Hindlimb muscle (tissue), 1 donor: ENCODE measurements at regions not wholly inside any gene's neighbourhood (a gene's known extent, or its start where the extent isn't known, plus 50 kb on each side); places are given as distances from the start of the nearest gene placed in this dataset.

ENCODE experiments used
- DNase-seq: peaks from one replicate; pipeline ENCODE4 v3.0.0-alpha.2; 2013

DNA sequence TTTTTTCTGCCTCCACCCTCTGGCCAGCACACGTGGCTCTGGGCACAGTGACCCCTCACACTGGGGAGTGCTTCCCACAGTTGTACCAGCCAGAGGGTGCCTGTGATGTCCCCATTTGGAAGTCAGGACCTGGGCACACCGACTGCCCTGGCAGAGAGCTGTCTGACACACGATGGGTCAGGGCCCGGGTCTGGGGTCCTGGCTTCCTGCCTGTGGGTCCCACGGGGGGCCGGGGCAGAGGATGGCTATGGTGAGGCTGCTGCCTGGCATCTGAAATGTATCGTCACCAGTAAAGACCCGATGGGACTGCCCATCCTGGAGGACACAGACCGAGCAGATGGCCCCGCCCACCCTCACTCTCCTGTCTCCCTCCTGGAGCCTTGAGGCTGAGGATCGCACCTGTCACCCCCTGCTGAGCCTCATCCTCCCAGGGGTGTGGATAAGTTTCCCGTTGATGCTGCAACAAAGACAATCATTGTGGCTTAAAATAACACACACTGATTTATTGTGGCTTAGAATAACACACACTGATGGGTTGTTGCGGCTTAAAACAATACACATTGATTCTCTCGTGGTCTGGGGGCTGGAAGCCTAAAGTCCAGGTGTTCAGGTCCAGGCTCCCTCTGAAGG lies 88.8 kb upstream of the TTC34 start:
- DNase-seq = no peak

DNA sequence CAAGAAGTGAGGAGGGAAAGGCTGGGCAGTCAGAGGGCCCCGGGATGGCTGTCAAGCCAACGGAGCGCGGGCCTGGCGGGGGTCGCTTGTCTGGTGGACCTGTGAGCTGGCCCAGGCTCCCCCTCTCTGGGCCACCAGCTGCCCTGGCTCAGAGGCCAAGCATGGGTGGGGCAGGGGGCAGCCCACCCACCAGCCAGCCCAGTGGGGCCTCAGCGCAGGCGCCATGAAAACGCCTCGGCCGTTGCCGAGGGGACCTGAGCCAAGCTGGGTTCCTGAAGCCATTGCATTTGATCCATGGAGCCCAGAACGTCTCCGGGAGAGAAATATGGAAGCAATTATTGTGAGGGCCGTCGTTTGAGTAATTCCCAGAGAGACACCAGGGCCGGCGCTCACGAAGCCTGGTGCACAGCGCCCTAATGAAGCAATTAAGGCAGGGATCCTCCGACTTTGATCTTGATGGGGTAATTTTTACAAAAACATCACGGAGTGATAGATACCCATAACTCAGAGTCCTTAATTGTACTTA lies 90.5 kb upstream of the TTC34 start:
- no peak for DNase-seq

DNA sequence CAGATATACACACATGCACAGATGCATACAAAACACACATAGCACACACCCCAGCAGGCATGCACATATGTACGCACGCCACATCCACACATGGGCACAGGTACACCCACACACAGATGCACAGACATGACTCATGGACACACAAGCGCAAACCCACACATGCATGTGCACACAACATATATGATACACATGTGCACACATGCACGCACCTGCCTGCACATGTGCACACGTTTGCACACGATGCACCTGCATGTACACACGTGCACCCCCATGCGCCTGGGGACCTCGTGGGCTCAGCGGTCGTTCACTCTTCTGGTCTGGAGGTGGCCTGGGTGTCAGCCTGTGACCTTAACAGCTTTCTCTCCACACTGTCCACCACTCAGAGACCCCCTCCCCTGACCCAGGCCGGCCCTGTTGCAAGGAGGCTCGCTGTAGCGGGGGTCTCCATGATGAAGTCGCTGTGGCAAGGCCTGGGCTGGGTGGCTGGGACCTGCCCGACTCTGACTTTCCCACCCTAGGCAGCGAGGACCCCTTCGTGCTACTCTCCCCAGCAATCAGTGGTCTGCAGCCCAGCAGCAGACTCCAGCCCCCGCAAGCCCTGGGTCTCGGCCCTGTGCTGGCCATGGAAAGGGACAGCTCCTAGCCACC lies 92.1 kb upstream of the TTC34 start:
- DNase-seq = no peak

DNA sequence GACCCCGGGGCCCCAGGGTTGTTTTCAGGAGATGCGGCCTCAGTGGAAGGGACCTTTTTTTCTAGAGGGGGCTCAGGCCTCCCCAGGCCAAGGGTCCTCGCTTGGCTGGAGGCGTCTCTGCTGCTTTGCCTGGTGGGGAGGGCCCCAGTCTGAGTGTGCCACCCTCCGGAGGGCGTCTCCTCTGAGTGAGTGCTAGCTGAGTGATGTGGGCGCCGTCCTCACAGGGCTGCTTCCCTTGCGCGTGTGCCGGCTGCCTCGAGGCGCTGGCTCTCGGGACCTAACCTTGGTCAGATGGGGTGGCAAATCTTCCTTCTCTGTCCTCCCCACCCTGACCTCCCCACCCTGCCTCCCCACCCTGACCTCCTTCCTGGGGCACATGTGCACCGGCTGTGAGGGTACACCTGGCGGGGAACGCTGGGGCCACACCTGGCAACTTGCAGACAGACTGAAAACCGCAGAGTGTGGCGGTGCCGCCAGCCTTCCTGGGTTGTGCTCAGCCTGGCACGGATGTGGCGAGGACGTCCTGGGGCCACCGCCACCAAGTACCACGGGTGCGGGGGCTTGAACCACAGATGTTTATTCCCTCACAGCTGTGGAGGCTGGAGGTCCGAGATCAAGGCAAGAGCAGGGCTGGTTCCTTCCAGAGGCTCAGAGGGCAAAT lies 93.0 kb upstream of the TTC34 start:
- DNase-seq = no peak

DNA sequence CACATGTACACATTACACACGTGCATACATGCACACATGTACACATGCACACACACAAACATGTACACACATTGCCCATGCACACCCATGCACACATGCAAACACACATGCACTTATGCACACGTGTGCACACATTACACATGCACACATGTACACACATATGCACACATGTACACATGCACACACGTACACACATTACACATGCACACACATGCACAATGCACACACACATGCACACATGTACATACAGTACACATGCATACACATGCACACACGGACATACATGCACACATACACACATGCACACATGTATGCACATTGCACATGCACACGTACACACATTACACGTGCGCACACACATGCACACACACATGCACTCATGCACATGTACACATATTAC lies 95.3 kb upstream of the TTC34 start:
- no peak for DNase-seq

DNA sequence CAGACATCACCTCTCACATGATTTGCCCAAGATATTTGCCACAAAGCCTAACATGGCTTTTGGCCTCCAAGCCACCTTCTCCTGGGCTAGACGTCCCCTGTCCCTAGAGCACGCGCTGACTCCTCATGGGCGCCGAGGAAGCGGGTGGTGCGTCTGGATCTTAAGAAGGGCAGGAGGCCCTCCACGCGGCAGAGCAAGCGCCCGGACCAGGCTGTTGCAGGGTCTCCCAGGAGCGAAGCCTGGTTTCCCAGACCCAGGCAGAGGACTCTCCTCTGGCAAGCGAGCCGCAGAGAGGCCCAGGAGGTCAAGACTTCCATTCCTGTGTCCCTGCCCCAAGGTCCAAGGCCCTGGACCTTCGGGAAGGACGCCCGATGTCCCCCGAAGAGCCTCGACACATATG lies 101.7 kb upstream of the TTC34 start:
- DNase-seq = no peak

DNA sequence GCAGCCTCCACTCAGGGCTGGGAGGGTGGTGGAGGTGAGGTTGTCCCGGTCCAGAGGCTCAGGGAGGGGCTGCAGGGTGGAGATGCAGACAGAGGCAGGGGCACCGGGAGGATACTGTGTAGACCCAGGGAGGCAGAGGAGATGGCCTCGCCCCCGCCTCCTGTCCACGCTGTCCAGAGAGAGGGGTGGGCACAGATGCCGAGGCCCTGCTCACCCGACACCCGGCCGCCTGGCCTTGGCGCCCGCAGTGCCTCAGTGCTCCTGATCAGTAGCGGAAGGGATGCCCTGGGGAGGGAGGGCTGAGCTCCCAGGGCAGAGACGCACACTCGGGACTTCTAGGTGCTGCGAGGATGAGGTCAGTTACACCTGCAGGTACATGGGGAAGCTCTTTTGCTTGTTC lies 102.7 kb upstream of the TTC34 start:
- no peak for DNase-seq

DNA sequence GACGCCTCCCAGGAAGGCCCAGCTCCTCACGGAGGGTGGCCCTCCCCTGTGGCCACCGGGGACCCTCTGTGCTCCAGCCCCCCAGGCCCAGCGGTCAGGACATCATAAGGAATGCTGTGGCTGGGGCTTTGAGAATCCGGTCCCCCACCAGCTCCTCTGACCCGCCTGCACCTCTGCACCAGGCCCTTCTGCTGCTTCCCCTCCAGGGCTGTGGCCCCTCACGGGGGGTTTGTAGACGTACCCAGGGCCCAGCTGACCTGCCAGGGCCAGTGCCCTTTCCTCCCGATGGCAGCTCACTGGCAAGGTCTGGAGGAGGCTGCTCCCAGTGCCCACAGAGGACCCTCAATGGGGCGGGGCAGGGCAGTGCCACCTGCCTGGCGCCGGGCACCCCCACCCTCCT lies 103.9 kb upstream of the TTC34 start:
- no peak for DNase-seq

DNA sequence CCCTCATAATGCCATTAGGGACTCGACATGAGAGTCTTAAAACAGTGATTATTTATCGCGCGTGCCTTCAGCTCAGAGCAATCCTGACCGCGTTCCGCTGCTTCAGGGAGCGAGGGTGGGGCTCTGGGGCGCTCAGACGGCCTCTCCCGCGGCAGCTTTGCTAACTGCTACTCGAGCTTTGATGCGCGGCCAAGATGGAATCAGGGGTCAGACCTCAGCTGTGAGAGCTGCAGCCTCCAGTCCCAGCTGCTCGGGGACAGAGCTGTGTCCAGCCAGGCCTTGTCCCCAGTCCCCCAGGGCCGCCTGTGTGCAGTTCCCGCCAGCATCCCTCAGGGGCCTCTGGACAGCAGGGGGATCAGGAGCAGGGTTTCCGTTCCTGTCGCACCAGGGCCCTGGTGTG lies 104.6 kb upstream of the TTC34 start:
- DNase-seq = no peak

DNA sequence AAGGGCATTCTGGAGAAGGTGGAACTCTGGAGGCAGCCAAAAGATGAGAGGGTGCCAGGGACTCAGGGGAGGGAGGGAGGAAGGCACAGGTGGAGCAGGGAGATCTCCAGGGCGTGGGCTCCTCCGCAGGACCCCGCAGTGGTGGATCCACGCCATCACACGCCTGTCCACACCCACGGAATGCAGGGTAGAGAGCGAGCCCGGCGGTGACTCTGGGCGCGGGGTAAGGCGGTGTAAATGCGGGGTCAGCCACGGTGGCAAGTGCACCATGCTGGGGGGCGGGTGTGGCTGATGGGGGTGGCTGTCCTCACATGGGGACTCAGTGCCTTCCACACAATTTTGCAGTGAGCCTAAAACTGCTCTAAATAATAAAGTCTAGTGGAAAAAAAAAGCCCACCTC lies 105.1 kb upstream of the TTC34 start:
- DNase-seq = no peak

DNA sequence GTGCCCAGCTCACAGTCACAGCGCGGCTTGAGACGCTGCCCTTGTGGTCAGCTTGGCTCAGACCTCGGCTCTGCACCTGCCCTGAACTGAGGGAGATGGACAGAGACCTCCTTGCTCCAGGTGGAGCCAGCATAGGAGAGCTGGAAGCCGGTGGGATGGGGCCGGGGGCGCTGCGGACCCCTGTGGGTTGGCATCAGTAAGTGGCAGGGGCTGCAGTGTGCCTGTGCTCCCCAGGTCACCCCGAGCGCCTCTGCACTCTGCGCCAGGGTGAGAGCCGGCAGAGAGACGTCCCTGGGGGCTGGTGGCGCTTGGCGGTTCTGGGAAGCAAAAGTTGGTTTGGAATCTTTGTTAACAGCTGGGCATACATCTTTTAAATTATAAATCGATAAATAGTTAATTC lies 105.6 kb upstream of the TTC34 start:
- no peak for DNase-seq

DNA sequence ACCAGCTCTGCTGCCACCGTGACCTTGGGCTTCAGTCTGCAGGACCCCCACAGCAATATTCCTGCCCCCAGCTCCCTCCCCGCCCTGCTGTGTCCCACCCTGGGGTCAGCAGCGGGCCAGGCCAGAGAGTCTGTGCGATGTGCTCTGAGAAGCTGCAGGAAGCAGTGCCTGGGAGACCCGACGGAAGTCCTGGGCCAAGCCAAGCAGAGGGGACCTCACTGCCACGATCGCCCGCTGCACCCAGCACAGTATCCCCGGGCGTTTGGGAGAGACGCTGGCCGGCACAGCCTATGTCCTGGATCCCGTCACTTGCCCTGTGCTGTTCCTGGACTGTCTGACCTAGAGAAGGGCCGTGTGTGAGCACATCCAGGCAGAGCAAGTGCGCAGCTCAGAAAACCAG lies 106.6 kb upstream of the TTC34 start:
- no peak for DNase-seq

DNA sequence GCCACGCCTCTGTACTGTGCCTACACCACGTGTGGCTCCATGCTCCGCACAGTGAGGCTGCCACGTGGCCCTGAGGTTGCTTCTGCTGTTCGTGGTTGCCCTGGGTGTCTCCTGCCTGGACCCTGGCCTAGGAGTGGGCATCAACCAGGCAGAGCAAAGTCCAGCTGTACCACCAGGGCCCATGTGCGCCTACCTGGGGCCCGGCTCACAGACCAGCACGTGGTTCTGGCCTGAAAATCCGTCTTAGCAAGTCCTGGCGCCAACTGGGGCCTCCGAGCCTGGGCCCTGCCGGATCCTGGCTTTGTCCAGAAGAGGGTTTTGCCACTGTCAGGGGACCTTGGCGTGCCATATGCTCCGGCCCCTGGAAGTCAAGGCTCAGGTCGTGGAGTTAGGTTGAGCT lies 107.1 kb upstream of the TTC34 start:
- no peak for DNase-seq

DNA sequence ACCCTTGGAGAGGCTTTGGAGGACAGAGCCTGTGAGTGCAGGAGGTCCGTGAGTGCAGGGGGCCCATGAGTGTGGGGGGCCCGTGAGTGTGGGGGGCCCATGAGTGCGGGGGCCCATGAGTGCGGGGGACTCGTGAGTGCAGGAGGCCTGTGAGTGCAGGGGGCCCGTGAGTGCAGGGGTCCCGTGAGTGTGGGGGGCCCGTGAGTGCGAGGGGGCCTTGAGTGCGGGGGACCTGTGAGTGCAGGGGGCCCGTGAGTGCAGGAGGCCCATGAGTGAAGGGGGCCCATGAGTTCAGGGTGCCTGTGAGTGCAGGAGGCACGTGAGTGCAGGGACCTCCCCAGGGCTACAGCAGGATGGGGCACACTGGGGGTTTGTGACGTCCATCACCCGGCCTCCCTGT lies 108.3 kb upstream of the TTC34 start:
- no peak for DNase-seq

DNA sequence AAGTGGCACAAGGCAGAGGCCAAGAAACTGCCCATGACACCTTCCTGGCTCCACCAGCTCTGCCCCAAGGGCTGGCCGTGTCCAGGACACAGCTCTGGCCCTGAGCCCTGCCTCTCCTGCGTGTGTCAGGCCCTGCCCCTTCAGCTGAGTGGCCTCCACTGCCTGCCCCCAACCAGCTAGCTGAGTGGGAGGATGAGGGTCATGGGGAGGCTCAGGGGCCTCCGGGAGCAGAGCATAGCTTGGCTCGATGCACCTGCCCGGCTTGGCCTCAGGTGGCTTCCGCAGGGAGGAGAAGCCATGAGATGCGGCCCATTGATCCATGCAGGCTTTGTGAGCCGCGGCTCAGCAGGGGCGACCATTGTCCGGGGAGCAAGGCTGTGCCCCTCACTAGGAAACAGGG lies 108.7 kb upstream of the TTC34 start:
- DNase-seq = no peak

DNA sequence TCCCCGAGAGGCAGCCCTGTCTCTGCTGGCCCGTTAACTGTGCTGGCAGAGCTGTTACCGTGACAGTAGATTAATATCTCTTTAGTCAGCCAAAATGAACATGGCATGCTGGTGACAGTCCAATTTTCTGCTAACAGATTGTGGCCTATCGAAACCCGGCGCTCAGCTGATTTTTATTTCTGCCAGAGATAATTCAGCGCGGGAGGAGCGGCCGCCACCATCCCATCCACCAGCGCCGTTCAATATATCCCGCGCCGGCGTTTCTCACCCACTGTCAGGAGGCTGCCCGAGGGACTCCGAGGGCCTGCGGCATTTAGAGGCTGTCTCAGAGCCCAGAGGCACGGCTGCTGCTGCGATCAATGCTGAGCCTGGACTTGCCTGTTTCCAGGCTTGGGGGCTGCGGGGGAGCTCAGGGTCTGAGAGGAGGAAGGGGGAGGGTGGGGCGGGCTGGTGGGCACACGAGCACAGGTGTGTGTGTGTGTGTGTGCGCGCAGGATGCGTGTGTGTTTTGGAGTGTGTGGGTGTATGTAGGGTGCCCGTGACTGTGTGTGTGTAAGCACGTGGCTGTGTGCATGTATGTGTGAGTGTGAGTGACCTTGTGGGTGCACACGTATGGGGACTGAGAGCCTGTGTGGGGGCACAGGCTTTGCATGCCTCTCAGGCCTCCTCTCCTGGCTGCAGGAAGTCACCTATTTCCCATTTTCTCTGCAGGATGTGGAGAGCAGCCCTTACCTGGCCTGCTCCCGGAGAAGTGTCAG lies 109.7 kb upstream of the ACTRT2 start:
- DNase-seq = no peak

DNA sequence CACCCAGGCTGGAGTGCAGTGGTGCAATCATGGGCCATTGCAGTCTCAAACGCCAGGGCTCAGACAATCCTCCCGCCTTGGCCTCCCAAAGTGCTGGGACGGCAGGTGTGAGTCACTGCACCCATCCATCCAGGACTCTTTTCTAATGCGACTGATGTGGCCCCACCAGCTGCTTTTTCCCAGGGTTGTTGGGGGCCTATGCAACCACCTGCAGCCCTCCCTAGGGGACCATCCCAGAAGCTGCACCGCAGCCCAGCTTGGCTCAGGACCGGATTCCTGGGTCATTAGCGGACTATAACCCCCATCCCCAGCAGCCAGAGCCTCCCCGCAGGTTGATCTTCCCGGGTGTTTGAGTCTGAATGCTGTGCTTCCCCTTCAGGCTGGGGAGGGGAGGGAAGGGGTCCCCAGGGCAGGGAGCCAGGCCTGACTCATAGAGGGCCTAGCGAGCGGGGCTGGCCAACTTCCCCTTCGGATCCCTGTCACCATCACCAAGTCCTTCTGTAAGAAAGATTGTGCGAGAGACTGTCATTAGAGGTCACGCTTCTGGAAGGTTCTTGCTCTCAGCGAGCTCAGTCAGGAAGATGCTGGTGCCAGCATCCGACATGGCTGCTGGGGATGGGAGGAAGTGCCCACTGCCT lies 108.7 kb upstream of the ACTRT2 start:
- no peak for DNase-seq

DNA sequence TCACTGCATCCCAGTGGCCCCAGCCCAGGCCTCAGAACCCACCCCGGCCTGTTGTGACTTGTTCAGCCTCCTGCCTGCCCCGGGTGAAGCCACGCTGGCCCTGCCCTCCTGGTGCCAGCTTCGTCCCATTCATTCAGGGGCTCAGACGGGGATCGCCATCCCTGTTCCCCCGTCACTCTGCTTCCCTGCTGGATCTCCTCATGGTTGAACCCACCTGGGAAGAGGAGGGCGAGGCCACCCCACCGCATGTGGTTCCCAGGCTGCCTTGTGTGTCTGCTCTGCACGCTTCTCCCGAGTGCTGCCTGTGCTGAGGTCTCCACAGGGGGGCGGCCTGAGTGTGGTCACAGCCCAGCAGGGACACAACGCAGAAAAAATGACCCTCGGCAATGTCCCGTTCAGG lies 108.2 kb upstream of the ACTRT2 start:
- no peak for DNase-seq

DNA sequence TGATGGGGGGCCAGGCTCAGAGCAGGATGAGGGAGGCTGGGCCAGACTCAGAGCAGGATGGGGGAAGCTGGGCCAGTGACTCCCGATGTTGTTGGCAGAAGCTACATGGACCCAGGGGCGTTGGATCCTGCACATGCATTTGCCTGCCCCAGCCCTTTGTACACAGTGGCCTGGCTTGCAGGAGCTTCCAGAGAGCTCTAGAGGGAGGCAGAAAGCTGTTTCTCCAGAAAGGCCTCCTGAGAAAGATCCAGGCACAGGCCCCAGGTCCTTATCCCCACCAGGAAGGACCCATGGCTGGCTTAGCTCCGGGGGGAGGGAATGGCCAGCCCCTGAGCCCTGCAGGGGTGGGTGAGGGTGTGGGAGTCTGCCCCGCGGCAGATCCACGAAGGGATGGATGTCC lies 106.6 kb upstream of the ACTRT2 start:
- no peak for DNase-seq

DNA sequence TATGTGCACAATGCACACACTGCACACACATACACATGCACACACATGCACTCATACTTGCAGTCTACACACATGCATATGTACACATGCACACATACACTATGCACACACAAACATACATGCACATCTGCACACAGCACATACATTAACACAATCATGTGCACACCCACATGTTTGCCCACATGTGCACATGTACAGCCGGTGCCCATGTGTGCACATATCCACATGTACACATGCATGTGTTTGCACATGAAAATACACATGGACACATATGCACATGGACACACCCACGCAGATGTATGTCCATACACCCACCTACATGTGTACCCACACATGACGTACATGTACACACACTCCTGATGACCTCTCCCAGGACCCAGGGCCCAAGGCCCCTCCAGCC lies 105.1 kb upstream of the ACTRT2 start:
- no peak for DNase-seq

DNA sequence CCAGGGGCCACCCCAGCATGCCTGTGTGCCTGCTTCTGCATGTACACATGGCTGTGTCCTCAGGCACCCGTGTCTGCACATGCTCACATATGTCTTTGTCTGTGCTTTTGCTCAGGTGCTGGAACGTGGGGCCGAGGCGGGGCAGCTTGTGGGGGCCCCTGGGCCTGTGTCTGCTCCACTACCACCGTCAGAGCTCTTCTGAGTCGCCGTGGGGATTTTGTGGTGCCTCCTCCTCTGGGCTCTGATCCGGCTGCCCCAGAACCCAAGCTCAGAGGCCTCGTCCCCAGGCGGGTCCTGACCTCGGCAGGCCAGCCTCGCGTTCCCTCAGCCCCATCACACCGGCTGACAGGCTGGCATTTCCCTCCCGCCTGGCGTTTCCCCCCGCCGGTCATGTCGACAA lies 104.6 kb upstream of the ACTRT2 start:
- no peak for DNase-seq

DNA sequence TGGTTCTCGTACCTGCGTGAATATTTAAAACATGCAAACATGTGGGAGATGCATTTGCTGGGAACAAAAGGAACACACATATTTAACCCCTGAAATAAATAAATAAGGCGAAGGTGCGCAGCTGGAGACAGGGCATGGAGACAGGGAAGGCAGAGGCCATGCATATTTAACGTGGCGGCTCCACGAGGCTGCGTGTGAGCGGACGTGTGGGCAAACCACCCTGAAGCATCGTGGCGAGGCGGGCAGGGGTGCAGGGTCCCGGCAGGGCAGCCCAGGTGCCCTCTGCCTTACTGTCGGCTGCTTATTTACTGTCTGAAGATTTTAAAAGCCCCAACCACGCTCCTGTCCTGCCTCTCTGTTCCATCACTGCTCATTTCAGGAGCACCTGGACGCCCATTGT lies 104.0 kb upstream of the ACTRT2 start:
- DNase-seq = no peak

DNA sequence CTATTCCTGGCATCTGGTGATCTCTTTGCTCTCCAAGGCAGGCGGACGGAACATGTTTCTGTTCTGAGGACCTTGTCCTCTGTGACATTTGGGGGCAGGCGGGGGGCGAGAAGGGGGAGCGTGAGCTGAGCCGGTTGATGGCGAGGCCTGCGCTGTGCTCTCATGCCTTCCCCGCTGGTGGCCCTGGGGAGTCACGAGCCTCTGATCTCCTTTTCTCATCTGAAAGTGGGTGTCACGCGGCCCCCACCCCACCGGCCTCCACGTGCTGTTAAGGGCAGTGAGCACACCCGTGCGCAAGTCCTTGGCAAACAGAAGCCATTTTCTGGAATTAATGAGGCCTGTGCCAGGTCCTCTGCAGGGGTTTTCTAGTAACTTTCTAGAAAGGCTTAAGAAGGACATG lies 102.8 kb upstream of the ACTRT2 start:
- DNase-seq = no peak
